ENCODE measurements at regions not wholly inside any gene's neighbourhood (a gene's known extent, or its start where the extent isn't known, plus 50 kb on each side); places are given as distances from the start of the nearest gene placed in this dataset.
A peak's percentile ranks its signal among the peaks of the same experiment; 100 is the strongest.

DNA sequence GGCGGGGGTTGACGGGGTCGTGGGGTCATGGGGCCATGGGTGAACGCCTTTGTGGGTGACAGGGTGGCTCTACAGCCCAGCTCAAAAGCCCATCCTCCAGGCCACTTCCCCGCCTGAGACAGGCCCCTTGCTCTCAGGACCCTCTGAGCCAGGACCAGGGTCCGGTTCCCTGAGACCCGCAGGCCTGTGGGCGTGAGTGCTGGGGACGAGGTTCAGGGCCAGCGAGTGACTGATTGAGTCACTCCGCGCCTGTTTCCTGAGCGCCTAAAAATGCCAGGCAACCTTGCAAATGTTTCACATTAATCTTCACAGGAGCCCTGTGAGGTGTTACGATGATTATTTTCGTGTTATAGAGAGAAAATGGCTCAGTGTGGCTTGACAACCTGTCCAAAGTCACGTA is 97.8 kb downstream of the ZNF674 start:
- TF ChIP-seq, protein P1, sequence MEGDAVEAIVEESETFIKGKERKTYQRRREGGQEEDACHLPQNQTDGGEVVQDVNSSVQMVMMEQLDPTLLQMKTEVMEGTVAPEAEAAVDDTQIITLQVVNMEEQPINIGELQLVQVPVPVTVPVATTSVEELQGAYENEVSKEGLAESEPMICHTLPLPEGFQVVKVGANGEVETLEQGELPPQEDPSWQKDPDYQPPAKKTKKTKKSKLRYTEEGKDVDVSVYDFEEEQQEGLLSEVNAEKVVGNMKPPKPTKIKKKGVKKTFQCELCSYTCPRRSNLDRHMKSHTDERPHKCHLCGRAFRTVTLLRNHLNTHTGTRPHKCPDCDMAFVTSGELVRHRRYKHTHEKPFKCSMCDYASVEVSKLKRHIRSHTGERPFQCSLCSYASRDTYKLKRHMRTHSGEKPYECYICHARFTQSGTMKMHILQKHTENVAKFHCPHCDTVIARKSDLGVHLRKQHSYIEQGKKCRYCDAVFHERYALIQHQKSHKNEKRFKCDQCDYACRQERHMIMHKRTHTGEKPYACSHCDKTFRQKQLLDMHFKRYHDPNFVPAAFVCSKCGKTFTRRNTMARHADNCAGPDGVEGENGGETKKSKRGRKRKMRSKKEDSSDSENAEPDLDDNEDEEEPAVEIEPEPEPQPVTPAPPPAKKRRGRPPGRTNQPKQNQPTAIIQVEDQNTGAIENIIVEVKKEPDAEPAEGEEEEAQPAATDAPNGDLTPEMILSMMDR (conservative IDR thresholded peaks at IDR 0.05; ENCODE audit: low read depth, low read length): no peak
- DNase-seq (ENCODE audit: low read depth): no peak

DNA sequence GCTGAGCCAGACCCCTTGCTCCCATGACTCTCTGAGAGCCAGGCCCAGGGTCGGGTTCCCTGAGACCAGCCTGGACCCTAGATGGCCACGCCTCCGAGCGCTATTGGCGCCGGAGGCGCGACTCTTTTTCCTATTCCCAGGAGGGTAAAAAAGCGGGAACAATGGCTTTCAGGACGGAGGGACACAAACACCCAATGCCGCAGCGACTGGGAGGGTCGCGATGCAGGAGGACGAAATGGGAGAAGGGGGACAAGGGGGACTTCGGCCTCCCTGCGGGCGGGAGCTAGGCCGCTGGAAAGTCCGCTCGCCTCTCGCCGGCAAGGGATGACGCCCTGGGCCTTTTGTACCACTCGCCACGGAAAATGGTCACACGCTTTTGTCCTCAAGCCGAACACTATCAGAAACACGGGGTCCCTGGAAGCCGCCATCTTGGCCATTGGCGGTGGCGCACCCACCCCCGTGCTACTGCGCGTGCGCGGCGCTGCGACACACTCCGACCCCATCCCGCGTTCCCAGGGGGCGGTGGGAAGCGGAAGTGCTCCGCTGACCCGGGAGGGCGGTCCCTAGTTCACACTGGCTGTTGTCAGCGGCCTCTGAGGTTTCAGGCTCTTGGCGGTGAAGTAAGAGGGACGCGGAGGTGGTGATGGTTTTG is 98.4 kb downstream of the ZNF674 start:
- DNase-seq (ENCODE audit: low read depth): peak; percentile 22
- TF ChIP-seq, protein P1 (conservative IDR thresholded peaks at IDR 0.05; ENCODE audit: low read depth, low read length): no peak
- peak overlapping the region; percentile 80 for H3K4me3 ChIP-seq (ENCODE audit: low read length)

More for the DNA sequence above, 97.8 kb downstream of the ZNF674 start:
- H3K4me3 ChIP-seq (ENCODE audit: low read length): peak overlapping the region; percentile 80

DNA sequence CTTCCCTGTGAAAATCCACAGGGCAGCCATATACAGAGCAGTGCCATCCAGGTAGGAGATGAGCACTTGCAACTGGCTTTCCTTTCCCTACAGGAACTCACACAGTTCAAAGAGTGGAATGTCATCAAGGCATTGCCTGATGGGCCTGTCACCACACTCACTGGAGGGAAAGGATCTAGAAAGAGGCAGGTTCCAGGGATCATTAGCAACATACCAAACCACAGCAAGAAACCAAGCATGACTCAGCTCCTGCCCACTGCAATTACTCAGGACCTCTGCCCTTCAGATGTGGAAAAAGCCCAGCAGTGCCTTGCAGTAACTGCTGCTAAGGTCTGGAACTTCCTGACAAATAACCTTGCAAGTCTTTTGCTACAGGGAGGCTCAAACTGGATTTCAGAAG is 101.2 kb downstream of the ZNF674 start:
- TF ChIP-seq, protein P1 (conservative IDR thresholded peaks at IDR 0.05; ENCODE audit: low read depth, low read length): no peak
- H3K4me3 ChIP-seq (ENCODE audit: low read length): no peak overlapping the region
- DNase-seq (ENCODE audit: low read depth): peak; percentile 79

DNA sequence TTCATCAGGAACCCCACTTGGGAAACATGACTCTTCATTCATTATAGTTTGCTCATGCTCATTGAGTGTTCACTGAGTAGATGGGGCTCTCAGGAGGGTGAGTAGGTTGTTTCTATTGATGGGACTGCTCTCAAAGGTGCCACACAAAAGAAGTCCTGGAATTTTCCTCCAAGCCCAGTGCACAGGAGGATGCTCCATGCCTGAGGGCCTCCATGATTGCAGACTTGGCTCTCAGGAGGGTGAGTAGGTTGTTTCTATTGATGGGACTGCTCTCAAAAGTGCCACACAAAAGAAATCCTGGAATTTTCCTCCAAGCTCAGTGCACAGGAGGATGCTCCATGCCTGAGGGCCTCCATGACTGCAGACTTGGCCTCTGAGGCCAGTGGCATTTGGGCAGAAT is 108.5 kb downstream of the ZNF674 start:
- DNase-seq (ENCODE audit: low read depth): no peak
- TF ChIP-seq, protein P1 (conservative IDR thresholded peaks at IDR 0.05; ENCODE audit: low read depth, low read length): no peak
- no peak overlapping the region for H3K4me3 ChIP-seq (ENCODE audit: low read length)

DNA sequence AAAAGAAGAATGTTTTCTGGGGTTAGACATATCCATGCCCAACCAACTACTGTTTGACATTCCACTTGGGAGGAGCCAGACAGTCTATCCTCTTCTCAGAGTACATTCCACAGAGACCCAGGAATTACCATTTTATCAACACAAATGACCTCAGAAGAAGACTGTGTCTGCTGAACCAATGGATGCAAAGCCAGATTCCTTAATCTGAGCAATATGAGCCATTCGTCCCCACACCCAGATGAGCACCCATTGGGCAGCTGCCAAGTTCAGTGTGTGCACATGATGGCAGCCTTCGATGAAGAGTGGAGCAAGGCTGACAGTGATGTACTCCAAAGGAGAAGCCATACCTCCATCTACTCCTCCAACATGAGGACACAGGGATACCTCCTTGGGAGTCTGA is 111.3 kb downstream of the ZNF674 start:
- TF ChIP-seq, protein P1 (conservative IDR thresholded peaks at IDR 0.05; ENCODE audit: low read depth, low read length): no peak
- no peak for DNase-seq (ENCODE audit: low read depth)
- no peak overlapping the region for H3K4me3 ChIP-seq (ENCODE audit: low read length)

DNA sequence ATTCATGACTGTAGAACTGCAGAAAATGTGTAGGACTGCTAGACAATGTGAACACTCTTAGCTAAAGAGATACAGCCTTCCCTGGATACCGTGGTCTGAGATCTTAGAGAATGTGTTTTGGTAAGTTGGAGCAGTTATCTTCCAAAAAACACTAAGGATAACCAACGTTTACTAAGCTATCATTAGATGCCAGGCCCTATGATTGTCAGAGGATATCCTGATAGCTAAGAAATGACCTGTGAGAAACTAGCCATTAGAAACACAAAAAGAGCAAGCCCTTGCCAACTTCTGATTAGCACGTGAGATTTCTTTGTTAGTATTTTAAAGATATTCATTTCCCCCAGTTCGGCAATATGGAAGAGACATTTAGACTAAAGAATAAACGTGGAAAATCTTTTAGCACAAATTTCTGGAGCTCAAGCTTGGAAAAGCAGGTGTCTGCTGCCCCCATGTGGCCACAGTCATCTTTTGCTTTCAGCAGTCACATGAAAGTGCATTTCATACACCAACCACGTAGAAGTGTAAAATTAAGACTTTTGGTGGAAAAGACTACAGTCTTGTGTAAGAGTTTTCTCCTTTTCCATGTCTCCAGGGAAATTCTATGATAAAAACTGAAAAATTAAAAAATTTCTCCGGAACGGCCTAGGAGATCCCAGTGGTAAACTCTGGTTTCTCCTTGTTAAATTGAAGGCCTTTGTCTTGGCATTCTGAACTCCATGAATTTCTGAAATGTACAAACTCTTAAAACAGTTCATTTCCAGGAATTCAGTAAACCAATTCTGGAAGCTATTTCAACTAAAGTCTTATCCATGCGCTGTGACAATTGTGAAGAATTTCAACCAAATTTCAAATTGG is 136.4 kb downstream of the ZNF674 start:
- no peak overlapping the region for H3K4me3 ChIP-seq (ENCODE audit: low read length)
- peak; percentile 20 for DNase-seq (ENCODE audit: low read depth)
- TF ChIP-seq, protein P1 (conservative IDR thresholded peaks at IDR 0.05; ENCODE audit: low read depth, low read length): peak; percentile 83
